ENCODE measurements at regions not wholly inside any gene's neighbourhood (a gene's known extent, or its start where the extent isn't known, plus 50 kb on each side); places are given as distances from the start of the nearest gene placed in this dataset.

DNA sequence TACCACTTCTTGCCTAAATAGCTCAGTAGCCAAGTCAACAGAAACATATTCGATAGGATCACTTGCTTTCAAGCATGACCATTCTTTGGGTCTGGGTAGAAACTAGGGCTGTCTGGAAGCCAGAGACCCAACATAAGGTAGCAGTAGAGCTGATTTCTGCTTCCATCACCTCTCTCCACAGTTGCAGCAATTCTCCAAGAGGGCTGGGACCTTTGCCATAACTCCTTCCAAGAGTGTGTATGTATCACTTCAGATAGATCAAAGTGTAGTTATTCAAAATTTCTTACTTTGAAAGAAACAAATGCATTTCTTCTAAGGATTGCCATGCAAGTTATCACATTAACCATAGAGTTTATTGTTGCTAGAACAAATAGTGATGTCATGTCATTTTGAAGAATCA lies 172.0 kb upstream of the GALNT5 start:
- Mint-ChIP-seq H3K27me3 (ENCODE audit: unreplicated experiment) (no peaks in the 10 kb centered on the region), H3K36me3 (ENCODE audit: insufficient read depth, unreplicated experiment) (no peaks in the 10 kb centered on the region), H3K4me3 (ENCODE audit: low read depth, unreplicated experiment) (no peak overlapping the region), H3K27ac (ENCODE audit: unreplicated experiment) (no peak overlapping the region), H3K4me1 (ENCODE audit: low read depth, unreplicated experiment) (no peaks in the 10 kb centered on the region), H3K9me3 (ENCODE audit: low read depth, unreplicated experiment) (no peaks in the 10 kb centered on the region)
- no TSS peak for BruUV-seq (replicated peaks)
- CTCF ChIA-PET: no interaction called here
- no peak for DNase-seq
- TF ChIP-seq, protein P1, sequence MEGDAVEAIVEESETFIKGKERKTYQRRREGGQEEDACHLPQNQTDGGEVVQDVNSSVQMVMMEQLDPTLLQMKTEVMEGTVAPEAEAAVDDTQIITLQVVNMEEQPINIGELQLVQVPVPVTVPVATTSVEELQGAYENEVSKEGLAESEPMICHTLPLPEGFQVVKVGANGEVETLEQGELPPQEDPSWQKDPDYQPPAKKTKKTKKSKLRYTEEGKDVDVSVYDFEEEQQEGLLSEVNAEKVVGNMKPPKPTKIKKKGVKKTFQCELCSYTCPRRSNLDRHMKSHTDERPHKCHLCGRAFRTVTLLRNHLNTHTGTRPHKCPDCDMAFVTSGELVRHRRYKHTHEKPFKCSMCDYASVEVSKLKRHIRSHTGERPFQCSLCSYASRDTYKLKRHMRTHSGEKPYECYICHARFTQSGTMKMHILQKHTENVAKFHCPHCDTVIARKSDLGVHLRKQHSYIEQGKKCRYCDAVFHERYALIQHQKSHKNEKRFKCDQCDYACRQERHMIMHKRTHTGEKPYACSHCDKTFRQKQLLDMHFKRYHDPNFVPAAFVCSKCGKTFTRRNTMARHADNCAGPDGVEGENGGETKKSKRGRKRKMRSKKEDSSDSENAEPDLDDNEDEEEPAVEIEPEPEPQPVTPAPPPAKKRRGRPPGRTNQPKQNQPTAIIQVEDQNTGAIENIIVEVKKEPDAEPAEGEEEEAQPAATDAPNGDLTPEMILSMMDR (IDR thresholded peaks at IDR 0.05; ENCODE audit: unreplicated experiment): no peak
- intact Hi-C loops (cut with micrococcal nuclease; ENCODE audit: unreplicated experiment): no loop called here

DNA sequence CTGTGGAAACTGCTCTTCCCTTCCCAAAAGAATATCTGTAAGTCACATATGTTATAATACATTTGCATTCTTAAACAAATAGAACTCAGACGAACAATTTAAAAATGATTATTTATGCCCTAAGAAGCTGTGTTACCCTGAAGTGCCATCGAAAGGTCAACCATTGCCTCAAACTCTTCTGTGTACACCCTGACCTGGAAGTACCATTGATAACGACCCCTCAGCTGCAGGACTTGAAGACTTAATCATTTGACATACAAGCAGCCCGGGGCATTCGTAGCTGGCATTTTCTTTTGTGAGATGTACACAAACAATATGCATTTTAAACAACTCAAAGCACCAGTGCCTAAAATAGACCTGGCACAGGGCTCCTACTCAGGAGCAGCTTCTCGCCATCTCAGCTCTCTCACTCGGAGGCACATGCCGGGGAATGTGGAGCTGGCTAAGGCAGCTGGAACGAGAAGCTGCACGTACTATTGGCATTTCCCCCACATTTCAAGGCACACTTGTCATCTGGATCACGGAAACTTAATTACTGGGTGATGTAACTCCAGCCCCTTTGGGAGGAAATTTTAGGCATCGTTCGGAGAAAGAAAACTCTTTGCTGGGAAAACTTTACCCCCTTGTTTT lies 170.0 kb upstream of the GALNT5 start:
- TF ChIP-seq, protein P1 (IDR thresholded peaks at IDR 0.05; ENCODE audit: unreplicated experiment): no peak
- Mint-ChIP-seq H3K36me3 (ENCODE audit: insufficient read depth, unreplicated experiment) (no peaks in the 10 kb centered on the region), H3K9me3 (ENCODE audit: low read depth, unreplicated experiment) (no peaks in the 10 kb centered on the region), H3K27me3 (ENCODE audit: unreplicated experiment) (no peaks in the 10 kb centered on the region), H3K4me1 (ENCODE audit: low read depth, unreplicated experiment) (no peaks in the 10 kb centered on the region), H3K4me3 (ENCODE audit: low read depth, unreplicated experiment) (no peak overlapping the region), H3K27ac (ENCODE audit: unreplicated experiment) (no peak overlapping the region)
- CTCF ChIA-PET: no interaction called here
- DNase-seq: no peak
- no TSS peak for BruUV-seq (replicated peaks)
- intact Hi-C loops (cut with micrococcal nuclease; ENCODE audit: unreplicated experiment): no loop called here

DNA sequence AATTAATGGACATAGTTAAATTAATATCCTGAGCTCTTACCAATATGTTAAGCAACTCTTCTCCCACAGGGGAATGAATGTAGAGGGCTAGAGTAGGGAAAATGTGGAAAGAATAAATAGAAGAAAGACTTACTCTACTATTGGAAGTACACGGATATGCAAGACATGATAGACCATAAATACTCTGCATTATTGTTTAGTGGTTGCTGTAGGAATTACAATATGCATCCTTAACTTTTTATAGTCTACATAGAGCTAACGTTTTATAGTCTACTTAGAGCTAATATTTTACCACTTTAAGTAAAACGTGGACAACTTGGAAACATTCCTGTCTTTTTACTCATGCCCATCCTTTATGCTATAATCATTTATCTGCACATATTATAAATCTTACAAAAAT lies 163.8 kb upstream of the GALNT5 start:
- no TSS peak for BruUV-seq (replicated peaks)
- no peaks in the 10 kb centered on the region for H3K27me3 Mint-ChIP-seq (ENCODE audit: unreplicated experiment)
- H3K27ac Mint-ChIP-seq (ENCODE audit: unreplicated experiment): no peak overlapping the region
- H3K4me1 Mint-ChIP-seq (ENCODE audit: low read depth, unreplicated experiment): no peaks in the 10 kb centered on the region
- CTCF ChIA-PET: no interaction called here
- TF ChIP-seq, protein P1 (IDR thresholded peaks at IDR 0.05; ENCODE audit: unreplicated experiment): no peak
- no peak overlapping the region for H3K4me3 Mint-ChIP-seq (ENCODE audit: low read depth, unreplicated experiment)
- H3K9me3 Mint-ChIP-seq (ENCODE audit: low read depth, unreplicated experiment): peaks cover 5% of the 10 kb centered on the region
- H3K36me3 Mint-ChIP-seq (ENCODE audit: insufficient read depth, unreplicated experiment): no peaks in the 10 kb centered on the region
- DNase-seq: no peak
- intact Hi-C loops (cut with micrococcal nuclease; ENCODE audit: unreplicated experiment): no loop called here

DNA sequence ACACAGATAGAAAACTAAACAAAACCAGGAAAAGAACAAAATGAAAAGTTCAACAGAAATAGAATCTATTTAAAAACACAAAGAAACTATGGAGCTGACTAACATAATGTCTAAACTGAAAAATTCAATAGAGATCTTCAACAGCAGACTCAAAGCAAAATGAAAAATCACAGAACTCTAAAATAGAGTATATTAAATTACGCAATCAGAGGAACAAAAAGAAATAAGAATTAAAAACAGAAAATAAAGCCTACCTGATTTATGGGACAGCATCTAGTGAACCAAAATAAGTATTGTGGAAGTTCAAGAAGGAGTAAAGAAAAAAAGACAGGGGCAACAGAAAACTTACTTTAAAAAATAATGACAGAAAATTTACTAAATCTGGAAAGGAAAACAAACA lies 152.1 kb upstream of the GALNT5 start:
- no peak for DNase-seq
- intact Hi-C loops (cut with micrococcal nuclease; ENCODE audit: unreplicated experiment): loop anchor here (5.0 kb wide), 1 partner anchor 87 kb away; no protein-coding TSS in a partner anchor
- CTCF ChIA-PET: no interaction called here
- Mint-ChIP-seq H3K4me3 (ENCODE audit: low read depth, unreplicated experiment) (no peak overlapping the region), H3K9me3 (ENCODE audit: low read depth, unreplicated experiment) (peaks cover 8% of the 10 kb centered on the region), H3K27me3 (ENCODE audit: unreplicated experiment) (no peaks in the 10 kb centered on the region), H3K36me3 (ENCODE audit: insufficient read depth, unreplicated experiment) (peaks cover 5% of the 10 kb centered on the region), H3K27ac (ENCODE audit: unreplicated experiment) (no peak overlapping the region), H3K4me1 (ENCODE audit: low read depth, unreplicated experiment) (peaks cover 20% of the 10 kb centered on the region)
- BruUV-seq (replicated peaks): no TSS peak
- TF ChIP-seq, protein P1 (IDR thresholded peaks at IDR 0.05; ENCODE audit: unreplicated experiment): no peak
